MM.1S (cell line): ENCODE measurements at regions not wholly inside any gene's neighbourhood (a gene's known extent, or its start where the extent isn't known, plus 50 kb on each side); places are given as distances from the start of the nearest gene placed in this dataset.

Experiments used
- DNase-seq: peaks from one replicate; pipeline ENCODE4 v3.0.0-alpha.2; 2015
- H2AFZ ChIP-seq: fragments of 300-600 bp; sonication (generic); 2 replicates; pipeline ENCODE4 v1.6.0; 2016; ENCODE audit warnings: antibody characterized with exemption, low read length
- H3F3A ChIP-seq: fragments of 300-600 bp; sonication (generic); 2 replicates; pipeline ENCODE4 v1.6.1; 2016; ENCODE audit warnings: mild to moderate bottlenecking, antibody characterized with exemption, low read length, moderate library complexity, mixed read lengths; ENCODE audit not compliant: insufficient read depth
- H3K27ac ChIP-seq: fragments of 300-600 bp; sonication (generic); 2 replicates; pipeline ENCODE4 v1.5.1; 2016; ENCODE audit warnings: mild to moderate bottlenecking, low read length
- H3K27me3 ChIP-seq: fragments of 300-600 bp; sonication (generic); replicated peaks from 2 replicates; pipeline ENCODE4 v1.6.0; 2016; ENCODE audit warnings: low read length; ENCODE audit not compliant: insufficient read depth
- H3K36me3 ChIP-seq: fragments of 300-600 bp; sonication (generic); replicated peaks from 2 replicates; pipeline ENCODE4 v1.6.1; 2016; ENCODE audit warnings: mild to moderate bottlenecking, low read length, mixed read lengths; ENCODE audit not compliant: insufficient read depth
- H3K4me1 ChIP-seq: fragments of 300-600 bp; sonication (generic); 2 replicates; pipeline ENCODE4 v1.6.1; 2016; ENCODE audit warnings: low read length, mixed read lengths
- H3K4me2 ChIP-seq: fragments of 300-600 bp; sonication (generic); 2 replicates; pipeline ENCODE4 v1.6.0; 2016; ENCODE audit warnings: low read depth, low read length
- H3K4me3 ChIP-seq: fragments of 300-600 bp; sonication (generic); 2 replicates; pipeline ENCODE4 v1.5.1; 2016; ENCODE audit warnings: low read length, mixed read lengths
- H3K79me2 ChIP-seq: fragments of 300-600 bp; sonication (generic); 2 replicates; pipeline ENCODE4 v1.6.1; 2016; ENCODE audit warnings: mixed run types, low read length, mixed read lengths
- H3K9ac ChIP-seq: fragments of 300-600 bp; sonication (generic); 2 replicates; pipeline ENCODE4 v1.6.1; 2016; ENCODE audit warnings: low read length, mixed read lengths
- H3K9me2 ChIP-seq: fragments of 300-600 bp; sonication (generic); replicated peaks from 2 replicates; pipeline ENCODE4 v1.6.1; 2016; ENCODE audit warnings: mild to moderate bottlenecking, low read length, mixed read lengths; ENCODE audit not compliant: insufficient read depth
- H3K9me3 ChIP-seq: fragments of 300-600 bp; sonication (generic); replicated peaks from 2 replicates; pipeline ENCODE4 v1.6.1; 2016; ENCODE audit warnings: mild to moderate bottlenecking, low read length, mixed read lengths; ENCODE audit not compliant: insufficient read depth
- H4K20me1 ChIP-seq: fragments of 300-600 bp; sonication (generic); 2 replicates; pipeline ENCODE4 v1.6.1; 2016; ENCODE audit warnings: mild to moderate bottlenecking, low read length, moderate library complexity, mixed read lengths; ENCODE audit not compliant: insufficient read depth
- CTCF ChIP-seq: fragments of 300-600 bp; sonication (generic); IDR thresholded peaks from 2 replicates; pipeline ENCODE4 v1.5.1; 2016; ENCODE audit warnings: antibody characterized with exemption, low read length, mixed read lengths
- EZH2 ChIP-seq: fragments of 300-600 bp; sonication (generic); optimal IDR thresholded peaks from 2 replicates; pipeline ENCODE3; 2017; ENCODE audit warnings: low read depth, mild to moderate bottlenecking, antibody characterized with exemption, low read length, mixed read lengths
- EZH2phosphoT487 ChIP-seq: fragments of 300-600 bp; sonication (generic); IDR thresholded peaks from 2 replicates; pipeline ENCODE4 v1.6.1; 2018; ENCODE audit warnings: antibody characterized with exemption, low read length

DNA sequence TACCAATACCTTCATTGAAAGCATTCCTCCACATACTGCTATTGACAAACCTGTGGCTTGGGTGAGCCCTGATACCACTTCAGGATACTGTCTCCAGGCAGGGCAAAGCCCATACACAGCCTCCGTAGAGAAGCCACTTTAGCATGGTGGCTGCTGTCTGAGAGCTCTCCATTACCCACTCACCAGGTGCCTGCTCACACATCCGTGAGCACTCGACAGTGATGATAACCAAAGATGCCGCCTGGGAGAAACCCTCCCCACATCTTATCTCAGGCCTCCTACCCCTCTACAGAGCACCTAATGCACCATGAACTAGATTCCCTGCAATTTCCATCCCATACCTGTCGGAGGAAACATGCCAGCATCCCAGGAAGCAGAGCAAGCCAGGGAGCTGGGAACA is 57.6 kb upstream of the KLHL29 start:
- Histone ChIP-seq H3K9me3 (no peaks in the 10 kb centered on the region), H3K36me3 (no peaks in the 10 kb centered on the region), H2AFZ (no peak overlapping the region), H3K4me1 (no peaks in the 10 kb centered on the region), H3K9me2 (no peaks in the 10 kb centered on the region), H3K79me2 (no peaks in the 10 kb centered on the region), H4K20me1 (no peaks in the 10 kb centered on the region), H3F3A (no peaks in the 10 kb centered on the region), H3K9ac (no peak overlapping the region), H3K4me3 (no peak overlapping the region), H3K27me3 (no peaks in the 10 kb centered on the region), H3K4me2 (no peak overlapping the region), H3K27ac (no peak overlapping the region)
- TF ChIP-seq CTCF (no peak), EZH2 (no peak)
- DNase-seq, result no peak

DNA sequence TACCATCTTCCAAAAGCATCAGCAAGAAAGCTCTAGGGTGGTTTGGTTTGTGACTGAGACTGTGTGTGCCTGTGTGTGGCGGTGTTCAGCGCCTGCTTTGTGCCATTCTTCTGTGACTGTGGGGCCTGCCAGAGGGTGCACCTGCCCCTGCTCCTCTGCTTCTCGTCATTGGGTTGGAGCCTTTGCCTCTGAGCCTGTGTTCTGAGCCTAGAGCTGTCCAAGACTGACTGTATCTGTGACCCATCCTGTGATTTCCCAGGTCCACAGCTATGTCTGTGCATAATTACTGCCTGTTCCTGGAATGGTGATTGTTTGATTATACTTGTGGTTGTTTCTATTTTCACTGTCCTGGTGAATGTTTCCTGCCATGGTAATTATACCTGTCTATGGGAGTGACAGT is 57.1 kb upstream of the KLHL29 start:
- no peak for DNase-seq

DNA sequence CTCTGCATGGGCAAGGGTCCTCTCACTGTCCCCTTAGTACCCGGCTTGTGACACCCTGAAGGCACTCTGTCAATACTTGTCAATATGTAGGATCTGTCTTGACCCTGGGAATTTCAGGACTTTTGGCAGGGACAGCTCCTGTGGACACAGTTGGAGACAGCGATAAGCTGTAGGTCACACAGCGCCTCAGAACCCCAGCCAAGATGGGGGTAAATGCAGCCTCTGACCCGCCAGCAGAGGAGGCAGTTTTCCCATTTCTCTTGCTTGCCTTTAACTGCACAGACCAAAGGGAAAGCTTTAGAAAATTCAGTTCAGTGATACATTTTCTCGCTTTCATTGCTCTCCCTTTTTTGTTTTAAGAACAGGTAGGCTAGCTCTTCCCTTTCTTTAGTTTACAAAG is 54.8 kb upstream of the KLHL29 start:
- Histone ChIP-seq H3K36me3 (no peaks in the 10 kb centered on the region), H3K4me1 (no peaks in the 10 kb centered on the region), H3K27ac (no peak overlapping the region), H2AFZ (no peak overlapping the region), H3K4me2 (no peak overlapping the region), H4K20me1 (no peaks in the 10 kb centered on the region), H3K9me2 (no peaks in the 10 kb centered on the region), H3F3A (no peaks in the 10 kb centered on the region), H3K79me2 (no peaks in the 10 kb centered on the region), H3K27me3 (no peaks in the 10 kb centered on the region), H3K4me3 (no peak overlapping the region), H3K9ac (no peak overlapping the region), H3K9me3 (no peaks in the 10 kb centered on the region)
- TF ChIP-seq EZH2, result no peak
- no peak for TF ChIP-seq EZH2phosphoT487
- DNase-seq, result peak; percentile 12

More for the DNA sequence above, 57.1 kb upstream of the KLHL29 start:
- Histone ChIP-seq H3K9me2 (no peaks in the 10 kb centered on the region), H4K20me1 (no peaks in the 10 kb centered on the region), H2AFZ (no peak overlapping the region), H3K79me2 (no peaks in the 10 kb centered on the region), H3K36me3 (no peaks in the 10 kb centered on the region), H3F3A (no peaks in the 10 kb centered on the region), H3K27ac (no peak overlapping the region), H3K4me2 (no peak overlapping the region), H3K4me1 (no peaks in the 10 kb centered on the region), H3K4me3 (no peak overlapping the region), H3K9me3 (no peaks in the 10 kb centered on the region), H3K9ac (no peak overlapping the region), H3K27me3 (no peaks in the 10 kb centered on the region)
- TF ChIP-seq CTCF, result no peak
- TF ChIP-seq EZH2phosphoT487, result no peak
- no peak for TF ChIP-seq EZH2
